ENCODE measurements at regions not wholly inside any gene's neighbourhood (a gene's known extent, or its start where the extent isn't known, plus 50 kb on each side); places are given as distances from the start of the nearest gene placed in this dataset.

DNA sequence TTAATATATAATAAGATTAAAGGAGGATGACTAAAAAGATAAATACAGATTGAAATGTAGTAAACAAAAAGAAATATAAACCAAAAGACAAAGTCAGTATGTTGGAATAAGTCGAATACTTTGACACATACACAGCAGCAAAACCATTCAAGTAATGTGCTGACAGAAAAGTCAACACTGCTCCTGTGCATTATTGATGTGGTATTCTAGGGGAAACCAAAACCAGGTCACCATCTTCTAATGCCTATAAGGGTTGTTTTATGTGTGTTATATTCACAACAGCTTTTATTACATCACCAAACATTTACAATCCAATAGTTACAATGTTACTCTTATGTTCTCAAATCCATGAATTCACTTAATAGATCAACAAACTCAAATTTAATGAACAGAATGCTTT, 111.8 kb upstream of the DKK2 start:
- no peak for DNase-seq

DNA sequence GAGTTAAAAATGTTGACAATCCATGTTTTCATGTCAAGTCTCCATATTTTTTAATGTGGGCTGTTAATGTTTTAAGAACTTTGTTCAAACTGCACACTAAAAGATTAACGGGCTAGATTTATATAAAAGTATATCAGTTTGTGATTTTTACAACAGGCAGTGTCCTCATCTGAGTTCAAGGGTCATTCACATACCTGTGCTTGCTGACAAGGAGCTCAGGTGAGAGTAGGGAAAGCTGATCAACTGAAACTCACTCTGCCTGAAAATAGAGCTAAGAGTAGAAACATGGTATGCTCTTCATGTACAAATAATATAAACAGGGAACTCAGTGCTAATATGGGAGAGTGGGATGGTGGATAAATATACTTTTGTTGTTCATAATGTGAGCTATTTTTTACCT, 102.3 kb upstream of the DKK2 start:
- DNase-seq = no peak

DNA sequence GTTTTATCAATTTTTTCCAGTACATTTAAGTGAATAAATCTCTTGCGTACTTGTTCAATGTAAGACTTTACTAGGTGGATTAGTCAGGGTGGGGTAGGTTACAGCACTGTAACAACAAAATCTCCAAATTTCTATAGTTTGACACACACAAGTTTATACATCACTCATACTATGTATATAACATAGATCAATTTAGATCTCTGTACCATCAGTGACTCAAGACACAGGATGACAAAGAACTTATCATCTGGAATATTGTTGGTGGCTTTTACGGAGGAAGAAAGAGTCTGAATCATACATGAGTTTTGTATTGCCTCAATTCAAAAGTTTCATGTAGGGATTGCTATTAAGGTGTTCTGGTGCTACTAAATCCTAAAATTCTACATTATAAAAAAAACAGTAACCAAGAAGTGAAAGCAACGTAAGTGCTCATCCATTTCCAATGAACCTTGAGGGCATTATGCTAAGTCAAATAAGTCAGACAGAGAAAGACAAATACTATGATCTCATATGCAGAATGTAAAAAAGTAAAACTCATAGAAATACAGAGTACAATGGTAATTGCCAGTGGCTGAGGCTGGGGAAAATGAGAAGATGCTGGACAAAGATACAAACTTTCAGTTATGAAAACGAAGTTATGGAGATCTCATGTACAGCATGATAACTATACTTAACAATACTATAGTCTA, 98.0 kb upstream of the DKK2 start:
- no peak for DNase-seq

DNA sequence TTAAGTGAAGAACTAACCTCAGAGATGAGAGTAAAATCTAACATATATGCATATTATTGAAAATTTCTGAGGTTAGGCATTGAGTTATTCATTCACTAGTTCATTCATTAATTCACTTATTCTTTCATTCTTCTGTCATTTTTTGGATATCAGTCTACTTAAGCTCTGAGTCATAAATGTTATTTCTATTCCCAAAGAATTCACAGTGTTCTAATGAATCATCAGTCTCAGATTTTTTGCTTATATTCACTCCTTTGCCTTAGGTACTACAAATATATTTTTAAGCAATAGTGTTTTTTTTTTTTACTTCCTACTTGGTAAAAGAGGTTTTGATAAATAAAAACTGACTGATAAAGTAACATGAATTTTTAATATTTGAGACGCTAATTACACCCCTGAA, 95.2 kb upstream of the DKK2 start:
- no peak for DNase-seq

DNA sequence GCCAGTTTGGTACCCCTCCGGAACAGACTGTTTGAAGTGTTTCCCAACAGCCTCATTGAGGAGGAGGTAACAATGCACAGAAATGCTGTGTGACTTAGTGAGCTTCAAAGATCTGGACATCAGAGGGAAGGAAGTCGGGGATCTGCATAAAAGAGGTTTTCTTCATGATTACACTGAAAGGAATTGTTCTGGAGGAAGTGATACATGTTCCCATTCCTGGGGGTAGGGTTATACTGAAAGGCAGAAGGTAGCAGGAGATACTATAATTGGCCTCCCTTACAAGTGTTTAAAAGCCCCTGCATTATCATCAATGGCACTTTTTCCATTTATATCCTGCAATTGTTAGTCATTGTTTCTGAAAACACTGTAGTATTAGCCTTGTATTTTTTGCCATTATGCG, 94.0 kb upstream of the DKK2 start:
- no peak for DNase-seq

DNA sequence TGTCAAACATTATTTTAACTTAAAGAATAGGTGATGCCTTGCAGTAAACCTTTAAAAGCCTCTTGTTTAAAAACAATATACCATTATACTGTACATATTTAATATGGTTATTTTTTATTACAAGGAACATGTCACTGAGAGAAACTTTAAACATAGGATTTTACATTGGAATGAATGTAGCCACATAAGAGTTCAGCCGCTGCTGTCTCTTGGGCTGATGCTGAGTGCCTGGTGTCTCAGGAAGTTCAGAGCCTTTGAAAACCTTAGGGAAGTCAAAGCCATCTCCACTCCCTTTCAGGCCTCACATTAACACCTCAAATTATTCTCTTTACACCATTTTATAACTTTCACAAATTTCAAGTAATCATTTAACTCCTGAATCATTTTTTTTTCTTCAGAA, 93.5 kb upstream of the DKK2 start:
- DNase-seq = no peak

DNA sequence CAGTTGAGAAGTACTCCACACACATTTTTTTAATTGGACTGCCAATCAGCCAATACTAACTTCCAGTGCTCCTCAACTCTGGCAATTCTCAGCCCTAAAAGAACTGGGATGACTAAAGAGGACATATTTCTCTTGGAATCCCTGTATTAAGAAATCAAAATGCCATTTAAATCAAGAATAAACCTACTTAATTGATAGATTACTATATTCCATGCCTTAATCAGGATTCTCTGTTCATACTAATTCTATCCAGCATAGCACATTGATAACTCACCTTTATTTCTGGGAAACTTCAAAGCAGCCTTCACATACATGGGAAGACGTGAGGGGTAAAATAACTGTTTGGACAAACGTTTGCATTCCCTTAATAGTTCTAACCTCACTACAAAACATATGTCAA, 93.0 kb upstream of the DKK2 start:
- no peak for DNase-seq

DNA sequence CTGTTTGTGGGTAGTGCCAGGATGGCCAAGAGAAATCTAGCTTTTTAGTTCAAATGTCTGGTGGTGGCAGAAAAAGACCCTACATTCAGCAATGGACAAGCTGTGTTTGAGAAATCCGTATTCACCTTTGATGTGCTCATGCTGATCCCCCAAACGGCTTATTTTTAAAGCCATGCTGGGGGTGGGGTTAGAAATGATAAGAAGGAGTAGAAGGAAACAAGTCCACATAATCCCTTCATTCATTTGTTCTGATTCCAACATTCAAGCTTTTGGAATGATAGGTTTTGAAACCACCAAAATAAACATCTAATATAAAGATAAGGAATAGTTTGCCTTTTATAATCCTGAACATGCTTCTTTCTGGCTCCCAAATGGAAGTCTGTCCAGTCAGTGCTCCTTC, 92.0 kb upstream of the DKK2 start:
- DNase-seq = no peak

DNA sequence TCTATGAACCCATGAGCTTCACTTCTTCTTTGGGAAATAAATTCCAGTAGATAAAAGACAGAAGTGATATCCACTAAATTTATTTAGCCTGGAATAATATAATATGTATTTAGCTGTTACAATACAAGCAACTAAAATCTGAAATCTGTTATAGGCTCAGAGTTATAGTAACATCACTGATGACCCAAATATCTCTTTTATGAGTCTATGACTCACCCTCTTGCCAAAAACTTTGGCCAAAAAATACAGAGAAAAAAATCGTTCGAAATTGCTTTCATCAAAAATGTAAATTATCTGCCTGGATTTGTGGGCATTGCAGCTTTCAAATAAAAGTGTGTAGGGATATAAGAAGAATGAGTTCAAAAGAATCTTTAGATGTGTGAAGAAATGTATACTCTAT, 89.4 kb upstream of the DKK2 start:
- no peak for DNase-seq

DNA sequence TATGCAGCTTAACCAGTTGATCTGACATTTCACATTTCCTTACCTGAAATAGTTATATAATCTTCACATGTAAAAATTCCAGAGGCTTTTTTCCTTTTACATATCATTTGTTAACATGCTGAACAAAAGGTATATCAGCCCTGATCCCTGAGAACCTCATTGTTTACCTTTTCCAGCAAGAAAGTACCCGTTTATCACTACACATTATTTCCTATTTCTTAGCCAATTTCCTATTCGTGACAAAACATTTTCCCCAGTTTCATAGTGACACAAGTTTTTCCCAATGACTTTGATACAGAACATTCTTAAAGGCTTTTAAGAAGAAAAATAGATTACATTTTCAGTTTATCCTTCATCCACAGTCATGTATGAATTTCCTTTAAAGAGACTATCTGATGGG, 86.6 kb upstream of the DKK2 start:
- DNase-seq = no peak

DNA sequence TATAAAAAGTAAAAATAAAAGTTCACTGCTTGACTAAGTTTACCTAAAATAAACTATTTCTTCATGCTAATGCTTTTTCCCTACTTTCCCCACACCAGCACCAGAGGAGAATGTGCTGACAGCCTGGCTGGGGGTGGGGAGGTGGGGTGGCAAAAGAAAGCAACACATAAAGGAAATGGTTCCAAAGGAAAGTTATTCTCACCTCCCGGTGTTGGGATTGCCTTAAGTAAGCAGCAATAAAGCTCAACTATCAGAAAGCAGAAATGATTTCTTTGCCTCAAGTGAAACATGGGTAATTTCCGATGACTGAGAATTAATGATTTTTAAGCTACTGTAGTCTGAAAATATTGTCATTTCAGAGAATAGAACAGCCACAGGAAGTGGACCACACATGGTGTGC, 84.5 kb upstream of the DKK2 start:
- no peak for DNase-seq

DNA sequence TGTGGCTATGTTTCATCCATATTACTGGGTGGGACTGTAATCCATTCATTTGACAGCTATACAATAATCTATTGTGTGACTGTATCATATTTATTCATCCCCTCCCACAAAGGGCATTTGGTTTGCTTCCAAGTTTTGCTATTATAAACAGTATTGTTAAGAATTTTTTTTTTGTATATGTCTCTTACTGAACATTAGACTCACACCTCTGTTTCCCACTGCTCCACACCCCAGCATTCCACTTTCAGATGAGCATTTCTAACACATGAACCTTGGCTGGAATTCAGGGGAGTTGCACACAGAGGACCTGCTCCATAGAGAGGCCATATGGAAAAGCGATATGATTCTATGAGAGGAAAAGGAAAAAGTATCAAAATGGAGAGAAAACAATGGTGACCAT, 81.6 kb upstream of the DKK2 start:
- DNase-seq = no peak

DNA sequence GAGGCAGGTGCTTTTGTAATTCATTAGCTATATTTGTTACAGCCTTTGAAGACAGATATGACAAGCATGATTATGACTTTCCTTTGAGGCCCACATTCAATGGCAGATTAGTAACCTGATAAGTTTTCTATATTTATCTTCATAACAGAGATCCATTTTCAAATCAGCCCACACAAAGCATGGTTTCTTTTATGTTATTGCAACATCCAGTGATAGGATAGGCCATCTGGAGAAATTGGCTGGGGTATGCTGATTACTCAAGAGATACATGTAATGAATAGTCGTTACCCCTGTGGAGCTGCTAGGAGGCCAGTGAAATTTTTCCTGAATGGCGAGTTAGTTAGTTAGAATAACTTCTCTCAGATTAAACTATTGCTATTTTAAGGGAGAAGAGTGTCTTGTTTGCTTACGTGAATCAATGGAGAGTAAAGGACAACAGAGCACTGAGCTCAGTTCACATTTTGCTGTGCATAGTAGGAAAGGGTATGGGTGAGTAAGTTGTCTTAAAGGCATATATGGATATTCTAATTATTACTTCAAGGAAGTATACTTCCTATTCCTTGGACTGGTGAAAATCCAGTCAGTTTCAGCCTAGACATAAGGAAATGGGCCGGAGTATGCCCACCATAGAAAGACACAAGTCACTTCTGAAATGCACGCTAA, 79.2 kb upstream of the DKK2 start:
- DNase-seq = no peak

DNA sequence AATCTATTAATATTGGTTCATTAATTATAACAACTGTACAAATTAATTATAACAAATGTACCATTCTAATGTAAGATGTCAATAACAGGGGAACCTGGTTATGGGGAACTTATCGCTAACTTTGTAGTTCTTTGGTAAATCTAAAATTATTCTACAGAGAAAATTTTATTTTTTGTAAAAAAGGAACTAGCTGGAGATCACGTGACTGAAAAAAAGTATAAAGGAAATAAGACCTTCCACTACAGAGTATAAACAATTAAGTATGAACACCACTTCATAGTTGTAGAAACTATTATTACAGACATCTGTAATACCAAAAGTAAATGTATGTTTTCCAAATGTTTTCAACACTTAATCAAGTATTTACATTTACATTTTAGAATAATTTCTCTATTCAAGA, 77.9 kb upstream of the DKK2 start:
- DNase-seq = no peak

DNA sequence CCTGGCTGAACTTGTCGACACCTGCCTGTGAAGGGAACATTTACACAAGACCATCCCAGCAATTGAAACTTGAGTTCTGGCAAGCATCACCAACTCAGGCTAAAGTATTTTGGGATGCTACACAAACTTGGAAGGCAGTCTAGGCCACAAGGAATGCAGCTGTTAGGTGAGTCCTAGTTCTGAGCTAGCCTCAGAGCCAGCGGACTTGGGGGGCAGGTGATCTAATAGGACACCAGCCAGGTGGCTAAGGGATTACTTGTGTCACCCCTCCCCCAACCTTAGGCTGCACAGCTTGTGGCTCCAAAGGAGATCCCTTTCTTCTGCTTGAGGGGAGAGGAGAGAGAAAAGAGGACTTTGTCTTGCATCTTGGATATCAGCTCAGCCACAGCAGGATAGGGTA, 62.3 kb upstream of the DKK2 start:
- no peak for DNase-seq

DNA sequence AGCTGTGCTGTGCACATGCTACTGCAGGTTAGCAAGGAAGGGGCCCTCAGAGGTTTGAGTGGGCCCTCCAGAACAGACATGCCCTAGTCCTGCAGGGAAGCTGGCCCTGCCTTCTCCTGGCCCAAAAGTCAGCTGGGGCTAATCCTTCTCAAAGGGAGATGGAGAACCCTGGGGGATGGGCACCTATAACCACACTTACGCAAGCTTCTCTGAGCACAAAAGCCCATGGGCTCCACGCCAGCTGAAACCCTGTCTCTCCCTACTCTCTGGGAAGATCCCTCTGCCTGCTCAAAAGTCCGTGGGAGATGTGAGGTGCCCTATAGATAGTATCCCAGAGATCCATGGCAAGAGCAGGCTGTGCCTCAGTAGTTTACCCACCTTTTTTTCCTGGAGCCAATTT, 58.9 kb upstream of the DKK2 start:
- DNase-seq = no peak

DNA sequence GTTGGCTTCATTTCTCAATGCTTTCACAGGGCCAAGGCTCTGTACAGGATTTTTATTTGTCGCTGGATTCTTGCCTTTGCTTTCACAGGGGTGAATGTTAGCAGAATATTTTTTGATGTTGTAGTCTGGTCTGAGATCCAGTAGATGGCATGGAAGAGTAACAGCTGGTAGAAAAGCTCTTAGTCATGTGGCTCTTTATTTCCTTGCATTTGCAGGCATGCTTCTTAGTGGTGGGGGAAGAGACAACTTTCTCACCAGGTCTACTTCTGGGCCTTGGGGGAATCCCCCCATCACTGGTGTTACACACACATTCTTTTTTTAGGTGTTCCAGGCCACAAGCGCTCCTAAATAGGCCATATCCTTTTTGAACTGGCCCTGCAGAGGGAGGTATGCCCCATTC, 58.2 kb upstream of the DKK2 start:
- DNase-seq = no peak
